ENCODE measurements at regions not wholly inside any gene's neighbourhood (a gene's known extent, or its start where the extent isn't known, plus 50 kb on each side); places are given as distances from the start of the nearest gene placed in this dataset.

- TF ChIP-seq CTCF (IDR thresholded peaks at IDR 0.05) (no peak), PRRX2 (CRISPR knock-in tag; IDR thresholded peaks at IDR 0.05) (no peak)
Measured at GRCh38 chr15:66839506-66840112, 137.6 kb downstream of the SMAD6 start (continued).

- no peak for DNase-seq (ENCODE audit: low spot score)
- POLR2A ChIA-PET, result no interaction called here
- Mint-ChIP-seq H3K4me3 (no peak overlapping the region), H3K27me3 (ENCODE audit: low read depth) (peaks cover 39% of the 10 kb centered on the region), H3K27ac (no peak overlapping the region), H3K4me1 (peaks cover 16% of the 10 kb centered on the region), H3K9me3 (no peaks in the 10 kb centered on the region), H3K36me3 (no peaks in the 10 kb centered on the region)
- no peak for ATAC-seq
- TF ChIP-seq SMAD3 (CRISPR knock-in tag; IDR thresholded peaks at IDR 0.05; ENCODE audit: borderline replicate concordance), result no peak
- no peak for TF ChIP-seq ZNF232 (CRISPR knock-in tag; IDR thresholded peaks at IDR 0.05)
- no peak for TF ChIP-seq RELA (CRISPR knock-in tag; IDR thresholded peaks at IDR 0.05; ENCODE audit: borderline replicate concordance)
- CTCF ChIA-PET, result interaction anchor here (1.0 kb wide), 1 partner anchor 52 kb away, joined by 4 read pairs; no protein-coding TSS in a partner anchor
Measured at GRCh38 chr15:66840615-66841390, 138.8 kb downstream of the SMAD6 start.

- peaks cover 16% of the 10 kb centered on the region for H3K4me1 Mint-ChIP-seq
- peaks cover 36% of the 10 kb centered on the region for H3K27me3 Mint-ChIP-seq (ENCODE audit: low read depth)
- no peaks in the 10 kb centered on the region for H3K36me3 Mint-ChIP-seq
- peak overlapping the region; percentile 66 for H3K4me3 Mint-ChIP-seq
- no peaks in the 10 kb centered on the region for H3K9me3 Mint-ChIP-seq
- TF ChIP-seq ZNF317 (CRISPR knock-in tag; IDR thresholded peaks at IDR 0.05; ENCODE audit: borderline replicate concordance, low read depth), result no peak
- no peak for TF ChIP-seq MXD4 (CRISPR knock-in tag; IDR thresholded peaks at IDR 0.05; ENCODE audit: borderline replicate concordance)
- TF ChIP-seq MAX (CRISPR knock-in tag; IDR thresholded peaks at IDR 0.05), result 0 out of 2 replicates have a peak, but pooled peaks have one; percentile 22
- peak; percentile 52; the same call in 1 of the 2 replicates for TF ChIP-seq FOXP1 (CRISPR knock-in tag; IDR thresholded peaks at IDR 0.05; ENCODE audit: borderline replicate concordance)
- ATAC-seq (peak; percentile 57), DNase-seq (ENCODE audit: low spot score) (peak; percentile 67)
- ChIA-PET CTCF (interaction anchor here (1.1 to 2.8 kb wide), 2 partner anchors 10 to 223 kb away, joined by 3 to 16 read pairs; no protein-coding TSS in a partner anchor), POLR2A (no interaction called here)
- no peak overlapping the region for H3K27ac Mint-ChIP-seq
Measured at GRCh38 chr15:66841953-66842681, 140.1 kb downstream of the SMAD6 start.

- DNase-seq (ENCODE audit: low spot score) (peak; percentile 24), ATAC-seq (peak; percentile 13)
- peak overlapping the region; percentile 54 for H3K4me3 Mint-ChIP-seq
- H3K36me3 Mint-ChIP-seq, result no peaks in the 10 kb centered on the region
- CTCF ChIA-PET, result interaction anchor here (0.6 to 2.8 kb wide), 6 partner anchors 8 to 224 kb away, joined by 3 to 16 read pairs (median 4); no protein-coding TSS in a partner anchor
- TF ChIP-seq ZNF671 (CRISPR knock-in tag; IDR thresholded peaks at IDR 0.05) (no peak), ATF3 (CRISPR knock-in tag; conservative IDR thresholded peaks at IDR 0.05) (no peak), ZNF423 (CRISPR knock-in tag; IDR thresholded peaks at IDR 0.05) (no peak), CREM (CRISPR knock-in tag; IDR thresholded peaks at IDR 0.05) (no peak), AFF4 (CRISPR knock-in tag; IDR thresholded peaks at IDR 0.05; ENCODE audit: borderline replicate concordance) (no peak), STAT6 (CRISPR knock-in tag; conservative IDR thresholded peaks at IDR 0.05; ENCODE audit: low read depth) (no peak), SP1 (CRISPR knock-in tag; conservative IDR thresholded peaks at IDR 0.05) (no peak)
- H3K9me3 Mint-ChIP-seq, result no peaks in the 10 kb centered on the region
- POLR2A ChIA-PET, result no interaction called here
- H3K27me3 Mint-ChIP-seq (ENCODE audit: low read depth), result peaks cover 36% of the 10 kb centered on the region
- peaks cover 16% of the 10 kb centered on the region for H3K4me1 Mint-ChIP-seq
- no peak overlapping the region for H3K27ac Mint-ChIP-seq
Measured at GRCh38 chr15:66842710-66843441, 140.8 kb downstream of the SMAD6 start.
